ENCODE measurements at regions not wholly inside any gene's neighbourhood (a gene's known extent, or its start where the extent isn't known, plus 50 kb on each side); places are given as distances from the start of the nearest gene placed in this dataset.

- DNase-seq (ENCODE audit: low read depth, low spot score): no peak
Measured at GRCh38 chr1:208584167-208584755, 340.1 kb upstream of the PLXNA2 start.

GRCh38 chr1:208587110-208587509 lies 342.9 kb upstream of the PLXNA2 start:
- no peak for DNase-seq (ENCODE audit: low read depth, low spot score)

- DNase-seq (ENCODE audit: low read depth, low spot score): no peak
Measured at GRCh38 chr1:208593306-208594006, 349.3 kb upstream of the PLXNA2 start.

- DNase-seq (ENCODE audit: low read depth, low spot score): no peak
Measured at GRCh38 chr1:208595236-208595635, 351.1 kb upstream of the PLXNA2 start.

GRCh38 chr1:208595745-208596144 lies 351.6 kb upstream of the PLXNA2 start:
- no peak for DNase-seq (ENCODE audit: low read depth, low spot score)

GRCh38 chr1:208597571-208597970 lies 353.4 kb upstream of the PLXNA2 start:
- DNase-seq (ENCODE audit: low read depth, low spot score): no peak

- no peak for DNase-seq (ENCODE audit: low read depth, low spot score)
Measured at GRCh38 chr1:208598021-208598420, 353.8 kb upstream of the PLXNA2 start.

- no peak for DNase-seq (ENCODE audit: low read depth, low spot score)
Measured at GRCh38 chr1:208599063-208599462, 354.9 kb upstream of the PLXNA2 start.

GRCh38 chr1:208600456-208601190 lies 356.4 kb upstream of the PLXNA2 start:
- no peak for DNase-seq (ENCODE audit: low read depth, low spot score)

GRCh38 chr1:208601561-208601960 lies 357.4 kb upstream of the PLXNA2 start:
- no peak for DNase-seq (ENCODE audit: low read depth, low spot score)

GRCh38 chr1:208603721-208604120 lies 359.5 kb upstream of the PLXNA2 start:
- DNase-seq (ENCODE audit: low read depth, low spot score): no peak

- no peak for DNase-seq (ENCODE audit: low read depth, low spot score)
Measured at GRCh38 chr1:208604295-208604694, 360.1 kb upstream of the PLXNA2 start.

GRCh38 chr1:208606959-208607358 lies 362.8 kb upstream of the PLXNA2 start:
- no peak for DNase-seq (ENCODE audit: low read depth, low spot score)

- no peak for DNase-seq (ENCODE audit: low read depth, low spot score)
Measured at GRCh38 chr1:208607616-208608015, 363.4 kb upstream of the PLXNA2 start.

- no peak for DNase-seq (ENCODE audit: low read depth, low spot score)
Measured at GRCh38 chr1:208614610-208615009, 370.4 kb upstream of the PLXNA2 start.

- no peak for DNase-seq (ENCODE audit: low read depth, low spot score)
Measured at GRCh38 chr1:208615371-208615770, 371.2 kb upstream of the PLXNA2 start.

- DNase-seq (ENCODE audit: low read depth, low spot score): no peak
Measured at GRCh38 chr1:208616776-208617175, 372.6 kb upstream of the PLXNA2 start.

GRCh38 chr1:208628022-208628914 lies 384.1 kb upstream of the PLXNA2 start:
- DNase-seq (ENCODE audit: low read depth, low spot score): no peak

GRCh38 chr1:208631092-208631491 lies 386.9 kb upstream of the PLXNA2 start:
- no peak for DNase-seq (ENCODE audit: low read depth, low spot score)

- DNase-seq (ENCODE audit: low read depth, low spot score): no peak
Measured at GRCh38 chr1:208631506-208631905, 387.3 kb upstream of the PLXNA2 start.

- DNase-seq (ENCODE audit: low read depth, low spot score): no peak
Measured at GRCh38 chr1:208634346-208635140, 390.4 kb upstream of the PLXNA2 start.

Measured in smooth muscle cell of the brain vasculature (primary cell).